Mammary epithelial cell (primary cell): ENCODE measurements at regions not wholly inside any gene's neighbourhood (a gene's known extent, or its start where the extent isn't known, plus 50 kb on each side); places are given as distances from the start of the nearest gene placed in this dataset.

Experiments
- CTCF ChIP-seq, 2 donors: IDR thresholded peaks in 1 of 2; conservative IDR thresholded peaks in 1 of 2; 2 replicates each; pipeline ENCODE4 v1.5.1; 2011 to 2012; ENCODE audit warnings: inconsistent platforms in 2 of 2, low read length in 2 of 2, mild to moderate bottlenecking in 2 of 2, control low read depth in 1 of 2, low read depth in 1 of 2; ENCODE audit not compliant: insufficient read depth in 1 of 2; ENCODE audit errors: extremely low read depth in 1 of 2
- EZH2 ChIP-seq: IDR thresholded peaks from 2 replicates; pipeline ENCODE4 v1.6.1; 2012; ENCODE audit warnings: low read length, inconsistent platforms, borderline replicate concordance

GRCh38 chr7:21191321-21192073 is 236.4 kb upstream of the SP4 start:
- TF ChIP-seq CTCF (conservative IDR thresholded peaks at IDR 0.05 in 1 of 2, IDR thresholded peaks at IDR 0.05 in 1 of 2; ENCODE audit: extremely low read depth in 1 of 2, insufficient read depth in 1 of 2, low read depth in 1 of 2, low read length in 2 of 2) (no peak), EZH2 (no peak)
